ENCODE measurements at regions not wholly inside any gene's neighbourhood (a gene's known extent, or its start where the extent isn't known, plus 50 kb on each side); places are given as distances from the start of the nearest gene placed in this dataset.

- intact Hi-C loops (cut with micrococcal nuclease), result no loop called here
These were observed 783.6 kb upstream of the TSPY4 start for GRCh38 chrY:8553614-8554013.

DNA sequence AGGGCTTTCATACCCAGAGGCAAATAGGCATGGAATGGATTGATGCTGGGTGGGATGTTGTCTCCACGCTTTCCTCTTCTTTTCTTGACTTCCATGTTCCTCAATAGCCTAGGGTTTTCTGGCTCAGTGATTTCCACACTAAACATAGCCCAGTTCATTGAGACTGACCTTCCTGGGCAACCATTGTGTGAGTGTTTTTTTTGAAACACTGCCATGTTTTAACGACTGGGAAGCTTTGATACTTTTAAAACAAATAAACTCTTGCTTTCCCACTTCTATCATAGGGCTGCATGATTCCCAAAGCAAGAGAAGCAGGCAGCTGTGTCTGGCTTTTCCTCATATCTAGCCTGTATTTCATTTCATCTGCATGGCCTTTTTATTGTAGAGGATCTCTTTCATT lies 775.9 kb upstream of the TSPY4 start:
- intact Hi-C loops (cut with micrococcal nuclease), result no loop called here

DNA sequence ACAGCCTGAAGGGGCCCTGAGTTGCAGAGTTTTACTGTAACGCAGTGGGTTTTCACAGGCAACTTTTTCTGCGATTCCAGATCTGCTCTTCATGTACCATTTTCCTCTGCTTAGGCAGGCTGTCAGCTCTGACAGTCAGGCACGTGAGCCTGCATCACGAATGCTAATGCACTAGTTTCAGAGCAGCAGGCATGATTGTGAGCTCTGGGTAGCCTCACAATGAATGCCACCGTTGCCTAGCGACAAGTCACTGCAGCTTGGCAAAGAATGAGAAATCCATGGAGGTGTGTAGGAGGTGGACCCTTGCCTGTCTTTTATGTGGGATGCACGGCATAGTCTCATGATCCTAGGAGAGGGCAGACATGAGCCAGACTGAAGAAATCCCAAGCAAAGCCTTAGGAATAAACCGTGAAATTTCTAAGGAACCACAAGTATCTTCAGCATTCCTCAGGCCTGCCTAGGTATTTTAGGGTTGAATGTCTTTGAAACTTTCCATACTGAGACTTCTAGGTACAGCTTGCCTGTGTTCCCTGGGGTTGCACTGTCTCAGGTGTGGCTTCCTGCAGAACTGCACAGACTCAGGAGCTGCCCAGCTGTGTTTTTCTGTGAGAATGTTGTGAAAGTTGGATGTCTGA lies 774.7 kb upstream of the TSPY4 start:
- intact Hi-C loops (cut with micrococcal nuclease), result no loop called here

DNA sequence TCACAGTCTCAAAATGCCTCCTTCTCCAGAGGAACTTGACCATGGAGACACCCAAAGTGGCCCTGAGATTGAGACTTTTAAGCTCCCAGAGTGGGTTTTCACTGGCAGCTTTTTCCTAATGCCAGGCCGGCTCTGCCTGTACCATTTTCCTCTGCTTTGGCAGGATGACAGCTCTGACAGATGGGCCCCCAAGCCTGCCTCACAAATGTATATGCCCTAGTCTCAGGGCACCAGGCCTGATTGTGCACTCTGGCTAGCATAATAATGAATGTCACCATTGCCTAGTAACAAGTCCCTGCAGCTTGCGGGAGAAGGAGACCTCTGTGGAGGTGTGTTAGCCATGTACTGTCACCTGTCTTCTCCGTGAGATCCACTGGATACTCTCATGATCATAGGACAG lies 772.8 kb upstream of the TSPY4 start:
- intact Hi-C loops (cut with micrococcal nuclease), result no loop called here

DNA sequence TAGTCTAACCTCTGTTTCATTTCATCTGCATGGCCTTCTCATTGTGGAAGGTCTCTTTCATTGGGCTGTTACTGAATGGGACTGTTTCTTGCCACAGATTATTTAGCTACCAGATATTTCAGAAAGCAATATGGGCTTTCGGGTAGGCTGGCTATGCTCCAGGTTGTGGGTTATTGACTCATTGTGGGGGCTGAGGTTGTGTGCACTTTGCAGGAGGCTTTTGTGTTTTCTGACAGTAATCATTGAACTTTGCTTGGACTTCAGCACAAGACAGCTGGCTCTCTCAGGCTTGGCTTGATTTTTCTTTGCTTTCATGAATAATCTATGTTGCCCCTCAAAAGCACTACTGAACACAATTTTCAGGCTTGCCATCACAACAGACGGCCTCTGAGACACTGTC lies 771.1 kb upstream of the TSPY4 start:
- intact Hi-C loops (cut with micrococcal nuclease), result no loop called here

GRCh38 chrY:8570384-8570783 lies 766.9 kb upstream of the TSPY4 start:
- intact Hi-C loops (cut with micrococcal nuclease), result no loop called here

GRCh38 chrY:8572916-8573315 lies 764.3 kb upstream of the TSPY4 start:
- intact Hi-C loops (cut with micrococcal nuclease), result no loop called here

- intact Hi-C loops (cut with micrococcal nuclease), result no loop called here
These were observed 754.9 kb upstream of the TSPY4 start for GRCh38 chrY:8582277-8582850.

DNA sequence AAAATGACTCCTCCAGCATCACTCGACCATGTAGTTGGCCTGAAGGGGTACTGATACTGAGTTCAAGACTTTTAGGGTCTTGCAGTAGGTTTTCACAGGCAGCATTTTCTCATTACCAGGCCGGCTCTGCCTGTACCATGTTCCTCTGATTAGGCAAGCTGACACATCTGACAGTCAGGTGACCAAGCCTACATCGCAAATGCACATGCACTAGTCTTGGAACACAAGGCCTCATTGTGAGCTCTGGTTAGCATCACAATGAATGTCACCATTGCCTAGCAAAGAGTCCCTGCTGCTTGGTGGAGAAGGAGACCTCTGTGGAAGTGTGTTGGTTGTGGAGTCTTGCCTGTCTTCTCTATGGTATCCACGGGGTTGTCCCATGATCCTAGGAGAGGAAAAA lies 754.1 kb upstream of the TSPY4 start:
- intact Hi-C loops (cut with micrococcal nuclease), result no loop called here

GRCh38 chrY:8590641-8591040 lies 746.6 kb upstream of the TSPY4 start:
- intact Hi-C loops (cut with micrococcal nuclease), result no loop called here

DNA sequence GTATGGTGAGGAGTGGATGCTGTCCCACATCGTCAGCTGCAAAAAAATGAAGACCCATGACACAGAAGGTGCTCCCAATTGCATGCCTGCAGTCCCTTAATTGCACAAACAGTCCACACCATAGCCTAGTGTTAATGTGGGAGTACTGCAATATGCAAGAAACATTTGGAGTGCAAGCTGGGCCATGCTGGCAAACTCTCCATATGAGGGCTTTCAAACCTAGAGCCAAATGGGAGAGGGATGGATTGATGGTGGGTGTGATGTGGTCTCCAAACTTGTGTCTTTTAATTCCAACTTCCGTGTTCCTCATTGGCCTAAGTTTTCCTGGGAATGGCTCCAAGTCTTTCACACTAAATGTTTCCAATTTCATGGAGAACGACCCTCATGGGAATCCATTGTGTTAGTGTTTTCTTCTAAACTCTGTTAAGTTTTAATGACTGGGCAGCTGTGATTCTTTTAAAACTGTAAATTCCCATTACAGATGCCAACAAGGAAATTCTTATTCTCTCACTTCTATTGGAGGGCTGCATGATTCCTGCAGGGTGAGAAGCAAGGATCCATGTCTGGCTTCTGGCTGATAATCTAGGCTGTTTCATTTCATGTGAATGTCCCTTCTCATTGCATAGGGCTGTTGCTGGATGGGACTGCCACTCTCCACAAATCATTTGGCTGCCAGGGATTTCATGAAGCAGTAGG lies 745.3 kb upstream of the TSPY4 start:
- intact Hi-C loops (cut with micrococcal nuclease), result no loop called here

DNA sequence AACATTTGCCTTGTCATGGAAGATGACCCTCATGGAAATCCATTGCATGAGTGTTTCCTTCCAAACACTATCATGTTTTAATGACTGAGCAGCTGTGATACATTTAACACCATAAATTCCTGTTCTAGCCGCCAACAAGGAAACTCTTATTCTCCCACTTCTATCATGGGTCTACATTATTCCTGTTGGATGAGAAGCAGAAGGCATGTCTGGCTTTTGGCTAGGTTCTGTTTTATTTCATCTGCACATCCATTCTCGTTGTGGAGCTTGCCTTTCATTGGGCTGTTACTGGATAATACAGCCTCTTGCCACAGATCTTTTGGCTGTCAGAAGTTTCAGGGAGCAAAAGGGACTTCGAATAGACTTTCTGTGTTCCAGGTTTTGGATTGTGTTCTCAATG lies 742.6 kb upstream of the TSPY4 start:
- intact Hi-C loops (cut with micrococcal nuclease), result no loop called here

DNA sequence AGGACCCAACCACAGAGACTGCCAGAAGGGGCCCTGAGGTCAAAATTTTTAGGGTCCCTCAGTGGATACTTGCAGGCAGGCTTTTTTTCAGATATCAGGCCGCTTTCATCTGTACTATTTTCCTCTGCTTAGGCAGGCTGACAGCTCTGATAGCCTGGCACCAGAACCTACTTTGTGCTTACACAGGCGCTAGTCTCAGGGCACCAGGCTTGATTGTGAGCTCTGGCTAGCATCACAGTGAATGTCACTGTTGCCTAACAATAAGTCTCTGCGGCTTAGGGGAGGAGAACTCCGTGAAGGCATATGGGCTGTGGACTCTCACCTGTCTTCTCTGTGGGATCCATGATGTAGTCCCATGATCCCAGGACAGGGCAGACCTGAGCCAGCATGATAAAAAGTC lies 738.1 kb upstream of the TSPY4 start:
- intact Hi-C loops (cut with micrococcal nuclease), result no loop called here

- intact Hi-C loops (cut with micrococcal nuclease), result no loop called here
These were observed 726.6 kb upstream of the TSPY4 start for GRCh38 chrY:8610620-8611019.

- intact Hi-C loops (cut with micrococcal nuclease), result no loop called here
These were observed 725.4 kb upstream of the TSPY4 start for GRCh38 chrY:8611815-8612214.

DNA sequence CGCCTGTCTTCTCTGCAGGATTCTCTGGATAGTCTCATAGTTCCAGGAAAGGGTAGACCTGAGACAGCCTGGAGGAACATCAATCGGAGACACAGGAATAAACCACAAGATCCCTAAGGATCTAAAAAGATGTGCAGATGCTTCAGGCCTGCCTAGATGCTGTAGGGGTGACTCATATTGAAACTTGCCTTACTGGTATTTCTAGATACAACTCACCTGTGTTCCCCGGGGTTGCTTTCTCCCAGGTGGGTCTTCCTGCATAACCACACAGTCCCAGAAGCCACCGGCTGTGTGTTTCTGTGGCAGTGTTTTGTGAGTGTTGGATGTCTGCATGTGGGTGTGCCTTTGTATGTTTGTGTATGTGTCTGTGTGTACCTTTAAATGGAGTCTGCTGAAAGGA lies 719.0 kb upstream of the TSPY4 start:
- intact Hi-C loops (cut with micrococcal nuclease), result no loop called here

DNA sequence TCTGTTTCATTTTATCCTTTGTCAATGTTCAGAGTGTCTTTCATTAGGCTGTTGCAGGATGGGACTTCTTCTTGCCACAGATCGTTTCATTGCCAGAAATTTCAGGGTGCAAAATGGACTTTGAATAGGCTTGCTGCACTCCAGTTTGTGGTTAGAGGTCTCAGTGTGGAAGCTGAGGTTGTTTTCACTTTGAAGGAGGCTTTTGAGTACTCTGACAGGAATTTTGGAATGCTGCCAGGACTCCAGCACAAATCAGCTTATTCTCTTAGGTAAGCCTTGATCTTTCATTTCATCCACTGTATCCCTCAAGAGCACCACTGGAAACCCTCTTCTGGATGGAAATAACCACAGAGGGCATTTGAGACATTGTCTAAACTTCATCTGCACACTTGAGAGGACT lies 715.1 kb upstream of the TSPY4 start:
- intact Hi-C loops (cut with micrococcal nuclease), result no loop called here

DNA sequence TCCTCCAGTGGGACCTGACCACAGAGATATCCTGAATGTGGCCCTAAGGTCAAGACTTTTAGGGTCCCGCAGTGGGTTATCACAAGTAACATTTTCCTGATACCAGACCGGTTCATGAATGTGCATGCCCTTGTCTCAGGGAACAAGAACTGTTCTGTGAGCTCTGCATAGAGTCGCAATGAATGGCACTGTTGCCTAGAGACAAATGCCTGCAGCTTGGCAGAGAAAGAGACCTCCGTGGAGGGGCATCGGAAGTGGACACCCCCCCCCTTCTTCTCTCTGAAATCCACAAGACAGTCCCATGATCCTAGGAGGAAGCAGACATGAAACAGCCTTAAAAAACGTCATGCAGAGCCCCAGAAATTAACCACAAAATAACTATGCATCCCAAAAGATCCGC lies 714.4 kb upstream of the TSPY4 start:
- intact Hi-C loops (cut with micrococcal nuclease), result no loop called here

- intact Hi-C loops (cut with micrococcal nuclease), result no loop called here
These were observed 707.6 kb upstream of the TSPY4 start for GRCh38 chrY:8629636-8630035.

GRCh38 chrY:8638111-8638510 lies 699.2 kb upstream of the TSPY4 start:
- intact Hi-C loops (cut with micrococcal nuclease), result no loop called here

GRCh38 chrY:8644926-8645325 lies 692.3 kb upstream of the TSPY4 start:
- intact Hi-C loops (cut with micrococcal nuclease), result no loop called here

DNA sequence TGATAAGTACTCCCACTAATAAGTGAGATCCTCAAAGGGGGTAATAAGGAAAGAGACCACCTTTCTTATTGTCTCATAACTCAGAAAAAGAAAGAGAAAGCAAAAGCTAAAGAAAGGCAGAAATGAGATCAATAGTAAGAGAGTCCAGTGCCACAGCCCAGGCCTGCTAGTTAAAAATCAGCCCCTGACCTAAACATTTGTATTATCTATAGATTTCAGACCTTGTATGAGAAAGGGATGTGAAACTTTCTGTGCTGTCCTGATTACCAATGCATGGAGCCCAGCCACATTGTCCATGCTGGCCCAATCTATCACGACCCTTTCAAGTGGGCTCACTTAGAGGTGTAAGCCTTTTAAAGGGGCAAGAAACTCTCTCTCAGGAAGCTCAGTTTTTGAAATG lies 684.8 kb upstream of the TSPY4 start:
- intact Hi-C loops (cut with micrococcal nuclease), result no loop called here

- intact Hi-C loops (cut with micrococcal nuclease), result no loop called here
These were observed 682.2 kb upstream of the TSPY4 start for GRCh38 chrY:8655017-8655416.

All from T-helper 1 cell treated with Interleukin-12 subunit alpha and Interleukin-12 subunit beta and Interleukin-4 antibody, amounts not matched to agents 30 ng/mL and 1 ng/mL, for 36 hours (primary cell).